CD4-positive, alpha-beta T cell (primary cell): ENCODE measurements at regions not wholly inside any gene's neighbourhood (a gene's known extent, or its start where the extent isn't known, plus 50 kb on each side); places are given as distances from the start of the nearest gene placed in this dataset.

Experiments
- ATAC-seq: fragments of 200-7000 bp; cut with Tn5 transposase; one replicate; pipeline ENCODE4 v1.10.0; 2022; ENCODE audit warnings: mild to moderate bottlenecking; ENCODE audit not compliant: poor library complexity
- CTCF ChIA-PET: fragments of 350-600 bp; sonication (Branson Sonifier 250); formaldehyde crosslinking; loops from one replicate; lab custom pipeline; 2021; ENCODE audit warnings: antibody characterized with exemption, inconsistent platforms; lab: Charles Lee
- POLR2A ChIA-PET: fragments of 350-600 bp; sonication (Branson Sonifier 250); formaldehyde crosslinking; loops from one replicate; lab custom pipeline; 2021; ENCODE audit warnings: antibody characterized with exemption, inconsistent platforms; lab: Charles Lee
- DNase-seq, 14 experiments: peaks; one replicate each; pipeline ENCODE4 v3.0.0-alpha.2; 2013 to 2020; ENCODE audit warnings: mixed read lengths in 2 of 14
- H3K27ac ChIP-seq, 2 donors: one replicate each; pipeline versions ENCODE4 v1.5.1 to v1.7.0; 2013; ENCODE audit warnings: low read length in 2 of 2, low read depth in 1 of 2, mild to moderate bottlenecking in 1 of 2
- H3K27me3 ChIP-seq, 2 experiments: 1 replicate in 1 of 2; 2 replicates in 1 of 2; pipeline versions ENCODE4 v1.6.1 to v1.7.0; 2013; ENCODE audit warnings: low read length in 2 of 2, control low read depth in 1 of 2, mild to moderate bottlenecking in 1 of 2, moderate library complexity in 1 of 2; ENCODE audit not compliant: insufficient read depth in 2 of 2, control insufficient read depth in 1 of 2
- H3K36me3 ChIP-seq: one replicate; pipeline ENCODE4 v1.6.1; 2013; ENCODE audit warnings: low read length, control low read depth; ENCODE audit not compliant: insufficient read depth
- H3K4me1 ChIP-seq: one replicate; pipeline ENCODE4 v1.6.1; 2013; ENCODE audit warnings: low read length, control low read depth; ENCODE audit not compliant: insufficient read depth
- H3K4me3 ChIP-seq: one replicate; pipeline ENCODE4 v1.5.1; 2013; ENCODE audit warnings: mild to moderate bottlenecking, low read length, moderate library complexity
- H3K9me3 ChIP-seq, 2 experiments: 1 replicate in 1 of 2; 2 replicates in 1 of 2; pipeline versions ENCODE4 v1.6.1 to v1.7.0; 2013; ENCODE audit warnings: low read length in 2 of 2, mild to moderate bottlenecking in 2 of 2, control low read depth in 1 of 2, moderate library complexity in 1 of 2; ENCODE audit not compliant: control insufficient read depth in 1 of 2, insufficient read depth in 1 of 2
- H3K27ac Mint-ChIP-seq: one replicate; pipeline ENCODE4 v1.8.0; 2020; ENCODE audit warnings: mixed read lengths
- H3K27me3 Mint-ChIP-seq: one replicate; pipeline ENCODE4 v1.8.0; 2021; ENCODE audit warnings: mixed read lengths
- H3K36me3 Mint-ChIP-seq: one replicate; pipeline ENCODE4 v1.8.0; 2021; ENCODE audit warnings: low read depth, mixed read lengths
- H3K4me1 Mint-ChIP-seq: one replicate; pipeline ENCODE4 v1.8.0; 2021; ENCODE audit warnings: low read depth, mixed read lengths
- H3K4me3 Mint-ChIP-seq: one replicate; pipeline ENCODE4 v1.8.0; 2020; ENCODE audit warnings: mild to moderate bottlenecking, mixed read lengths
- H3K9me3 Mint-ChIP-seq: one replicate; pipeline ENCODE4 v1.8.0; 2020; ENCODE audit warnings: mixed read lengths
- CTCF ChIP-seq: fragments of 200-600 bp; IDR thresholded peaks from one replicate; pipeline ENCODE4 v1.8.0; 2022; ENCODE audit warnings: antibody characterized with exemption, mild to moderate bottlenecking
- intact Hi-C, 2 experiments: fragments of 100-400 bp; cut with DNase I in 1 of 2; cut with micrococcal nuclease in 1 of 2; formaldehyde crosslinking; loops; one replicate each; pipeline versions ENCODE4 v1.15.1 to v1.9.0; 2023 to 2025; cut with DNase I, micrococcal nuclease

- Mint-ChIP-seq H3K36me3 (no peaks in the 10 kb centered on the region), H3K4me1 (no peaks in the 10 kb centered on the region), H3K27ac (no peak overlapping the region), H3K4me3 (no peak overlapping the region), H3K27me3 (peaks cover under 1% of the 10 kb centered on the region), H3K9me3 (peaks cover 3% of the 10 kb centered on the region)
- ChIA-PET CTCF (no interaction called here), POLR2A (no interaction called here)
- TF ChIP-seq CTCF: no peak
- DNase-seq (no peak), ATAC-seq (no peak)
- Histone ChIP-seq H3K36me3 (no peaks in the 10 kb centered on the region), H3K9me3 (peaks cover 0 to 10% of the 10 kb centered on the region in 2 experiments), H3K27me3 (no peaks in the 10 kb centered on the region), H3K4me1 (no peaks in the 10 kb centered on the region), H3K4me3 (no peak overlapping the region), H3K27ac (no peak overlapping the region)
- intact Hi-C loops: no loop called here
Measured at GRCh38 chr9:87179553-87180340, 232.4 kb upstream of the GAS1 start.

GRCh38 chr9:87180361-87180760 lies 233.1 kb upstream of the GAS1 start:
- TF ChIP-seq CTCF: no peak
- H3K4me3 ChIP-seq: no peak overlapping the region
- ChIA-PET CTCF (no interaction called here), POLR2A (no interaction called here)
- no peak overlapping the region for H3K27ac ChIP-seq
- H3K4me1 ChIP-seq: no peaks in the 10 kb centered on the region
- Mint-ChIP-seq H3K27me3 (peaks cover 7% of the 10 kb centered on the region), H3K4me3 (no peak overlapping the region), H3K9me3 (peaks cover 3% of the 10 kb centered on the region), H3K36me3 (no peaks in the 10 kb centered on the region), H3K4me1 (no peaks in the 10 kb centered on the region), H3K27ac (no peak overlapping the region)
- ATAC-seq (no peak), DNase-seq (no peak)
- H3K9me3 ChIP-seq: peaks cover 0 to 10% of the 10 kb centered on the region in 2 experiments
- intact Hi-C loops: no loop called here
- H3K27me3 ChIP-seq: no peaks in the 10 kb centered on the region
- H3K36me3 ChIP-seq: no peaks in the 10 kb centered on the region

GRCh38 chr9:87180841-87181240 lies 233.5 kb upstream of the GAS1 start:
- H3K4me1 Mint-ChIP-seq: no peaks in the 10 kb centered on the region
- H3K36me3 Mint-ChIP-seq: no peaks in the 10 kb centered on the region
- no peak overlapping the region for H3K27ac Mint-ChIP-seq
- H3K9me3 Mint-ChIP-seq: peaks cover 3% of the 10 kb centered on the region
- Histone ChIP-seq H3K4me3 (no peak overlapping the region), H3K9me3 (peaks cover 0 to 10% of the 10 kb centered on the region in 2 experiments), H3K4me1 (no peaks in the 10 kb centered on the region), H3K27me3 (no peaks in the 10 kb centered on the region), H3K27ac (no peak overlapping the region), H3K36me3 (no peaks in the 10 kb centered on the region)
- POLR2A ChIA-PET: no interaction called here
- H3K27me3 Mint-ChIP-seq: peaks cover 8% of the 10 kb centered on the region
- no peak overlapping the region for H3K4me3 Mint-ChIP-seq
- TF ChIP-seq CTCF: no peak
- intact Hi-C loops: no loop called here
- DNase-seq: no peak
- no peak for ATAC-seq
- CTCF ChIA-PET: no interaction called here
